ENCODE measurements at regions not wholly inside any gene's neighbourhood (a gene's known extent, or its start where the extent isn't known, plus 50 kb on each side); places are given as distances from the start of the nearest gene placed in this dataset.
"Not testable (repeated sequence)": the region's sequence is repeated elsewhere in the genome, so short reads cannot be mapped to it uniquely, and the experiment has no call there.

DNA sequence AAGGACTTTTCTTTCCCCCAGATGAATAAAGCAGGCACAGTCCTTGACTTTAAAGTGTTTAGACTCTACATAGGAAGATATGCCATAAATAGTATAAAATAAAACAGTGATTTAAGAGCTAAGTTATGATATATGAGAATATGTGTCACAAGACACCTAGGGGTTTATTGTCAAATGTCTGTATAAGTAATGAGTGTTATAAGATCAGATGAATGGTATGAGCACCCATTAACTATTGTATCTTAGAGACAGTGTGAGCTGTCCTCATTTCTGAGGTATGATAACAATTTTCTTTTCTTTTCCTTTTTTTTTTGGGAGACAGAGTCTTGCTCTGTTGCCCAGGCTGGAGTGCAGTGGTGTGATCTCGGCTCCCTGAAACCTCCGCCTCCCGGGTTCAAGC lies 365.3 kb downstream of the RND3 start:
- Histone ChIP-seq H3K9me3 (no peaks in the 10 kb centered on the region), H3K27ac (no peak overlapping the region)

DNA sequence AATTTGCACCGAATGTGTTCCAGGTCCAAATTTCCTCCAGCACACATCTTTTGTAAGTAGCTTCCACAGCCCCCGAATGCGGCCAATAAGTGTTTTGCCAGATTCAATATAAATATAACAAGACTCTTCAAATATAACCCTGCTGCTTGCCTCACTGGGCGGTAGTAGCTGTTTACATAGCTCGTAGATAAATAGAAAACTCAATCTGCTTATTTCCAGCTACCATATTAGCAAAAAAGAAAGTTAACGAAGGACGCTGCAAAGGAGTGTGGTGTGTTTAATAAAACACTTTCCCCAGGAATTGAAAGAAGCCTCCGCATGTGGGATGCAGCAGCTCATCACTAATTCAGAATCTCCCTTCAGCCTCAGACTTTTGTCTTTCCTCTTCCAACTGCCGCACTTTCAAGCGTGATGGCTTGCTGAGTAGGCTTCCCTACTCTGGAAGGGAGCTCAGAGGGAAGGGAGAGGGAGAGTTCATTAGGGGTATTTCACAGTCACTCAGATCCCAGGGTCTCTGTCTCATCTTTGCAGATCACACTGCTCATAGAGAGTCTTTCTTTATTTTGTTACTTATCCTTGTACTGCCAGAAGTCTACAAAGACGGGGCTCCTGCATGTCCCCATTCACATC lies 367.0 kb downstream of the RND3 start:
- DNase-seq (ENCODE audit: low spot score in 2 of 2) = no peak
- no peak overlapping the region for H3K4me3 ChIP-seq
- no peaks in the 10 kb centered on the region for H3K4me1 ChIP-seq
- intact Hi-C loops (cut with DNase I) = no loop called here
- no peaks in the 10 kb centered on the region for H3K27me3 ChIP-seq
- no peaks in the 10 kb centered on the region for H3K9me3 ChIP-seq
- TF ChIP-seq, protein P1, sequence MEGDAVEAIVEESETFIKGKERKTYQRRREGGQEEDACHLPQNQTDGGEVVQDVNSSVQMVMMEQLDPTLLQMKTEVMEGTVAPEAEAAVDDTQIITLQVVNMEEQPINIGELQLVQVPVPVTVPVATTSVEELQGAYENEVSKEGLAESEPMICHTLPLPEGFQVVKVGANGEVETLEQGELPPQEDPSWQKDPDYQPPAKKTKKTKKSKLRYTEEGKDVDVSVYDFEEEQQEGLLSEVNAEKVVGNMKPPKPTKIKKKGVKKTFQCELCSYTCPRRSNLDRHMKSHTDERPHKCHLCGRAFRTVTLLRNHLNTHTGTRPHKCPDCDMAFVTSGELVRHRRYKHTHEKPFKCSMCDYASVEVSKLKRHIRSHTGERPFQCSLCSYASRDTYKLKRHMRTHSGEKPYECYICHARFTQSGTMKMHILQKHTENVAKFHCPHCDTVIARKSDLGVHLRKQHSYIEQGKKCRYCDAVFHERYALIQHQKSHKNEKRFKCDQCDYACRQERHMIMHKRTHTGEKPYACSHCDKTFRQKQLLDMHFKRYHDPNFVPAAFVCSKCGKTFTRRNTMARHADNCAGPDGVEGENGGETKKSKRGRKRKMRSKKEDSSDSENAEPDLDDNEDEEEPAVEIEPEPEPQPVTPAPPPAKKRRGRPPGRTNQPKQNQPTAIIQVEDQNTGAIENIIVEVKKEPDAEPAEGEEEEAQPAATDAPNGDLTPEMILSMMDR (IDR thresholded peaks at IDR 0.05) = no peak
- no peak overlapping the region for H3K27ac ChIP-seq
- H3K36me3 ChIP-seq = no peaks in the 10 kb centered on the region

More for the DNA sequence above, 365.3 kb downstream of the RND3 start:
- Histone ChIP-seq H3K4me3 (no peak overlapping the region), H3K4me1 (no peaks in the 10 kb centered on the region), H3K27me3 (no peaks in the 10 kb centered on the region), H3K36me3 (no peaks in the 10 kb centered on the region)
- DNase-seq (ENCODE audit: low spot score in 2 of 2) = no peak
- intact Hi-C loops (cut with DNase I) = no loop called here
- TF ChIP-seq, protein P1 (IDR thresholded peaks at IDR 0.05) = no peak

DNA sequence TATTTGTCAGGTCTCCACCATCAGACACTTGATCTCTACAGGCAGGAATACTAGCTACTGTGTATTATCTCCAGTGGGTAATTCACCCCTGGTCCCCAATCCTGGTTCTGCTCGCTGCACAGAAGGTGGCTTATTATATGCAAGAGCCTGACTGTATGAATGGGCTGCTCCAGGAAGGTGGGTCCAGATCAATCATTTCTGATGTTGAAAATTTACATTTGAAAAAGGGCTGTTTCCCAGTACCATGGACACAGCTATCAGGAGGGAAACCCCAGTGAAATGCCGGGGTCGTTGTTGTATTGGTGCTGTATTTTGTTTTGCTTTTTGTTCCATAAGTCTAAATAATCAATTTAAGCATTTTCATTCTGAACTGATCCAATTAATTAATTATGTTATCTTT lies 367.6 kb downstream of the RND3 start:
- Histone ChIP-seq H3K27ac (no peak overlapping the region), H3K4me1 (no peaks in the 10 kb centered on the region), H3K4me3 (no peak overlapping the region), H3K36me3 (no peaks in the 10 kb centered on the region), H3K27me3 (no peaks in the 10 kb centered on the region), H3K9me3 (no peaks in the 10 kb centered on the region)
- intact Hi-C loops (cut with DNase I) = no loop called here
- TF ChIP-seq, protein P1 (IDR thresholded peaks at IDR 0.05) = no peak
- DNase-seq (ENCODE audit: low spot score in 2 of 2) = no peak

DNA sequence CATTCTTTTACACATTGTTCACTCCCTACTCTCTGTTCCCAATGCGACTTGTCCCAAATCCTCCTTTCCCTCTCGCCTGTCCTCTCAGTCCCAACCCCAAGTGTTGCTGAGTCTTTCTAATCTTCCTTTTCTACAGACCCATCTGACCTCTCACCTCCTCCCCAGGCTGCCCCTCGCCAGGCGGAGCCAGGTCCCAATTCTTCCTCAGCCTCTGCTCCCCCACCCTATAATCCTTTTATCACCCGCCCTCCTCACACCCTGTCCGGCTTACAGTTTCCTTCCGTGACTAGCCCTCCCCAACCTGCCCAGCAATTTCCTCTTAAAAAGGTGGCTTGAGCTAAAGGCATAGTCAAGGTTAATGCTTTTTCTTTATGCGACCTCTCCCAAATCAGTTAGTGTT lies 373.4 kb downstream of the RND3 start:
- H3K4me3 ChIP-seq; H3K4me1 ChIP-seq; DNase-seq (ENCODE audit: low spot score in 2 of 2); H3K27ac ChIP-seq; H3K9me3 ChIP-seq; intact Hi-C loops (cut with DNase I); H3K36me3 ChIP-seq; H3K27me3 ChIP-seq: not testable (repeated sequence)

DNA sequence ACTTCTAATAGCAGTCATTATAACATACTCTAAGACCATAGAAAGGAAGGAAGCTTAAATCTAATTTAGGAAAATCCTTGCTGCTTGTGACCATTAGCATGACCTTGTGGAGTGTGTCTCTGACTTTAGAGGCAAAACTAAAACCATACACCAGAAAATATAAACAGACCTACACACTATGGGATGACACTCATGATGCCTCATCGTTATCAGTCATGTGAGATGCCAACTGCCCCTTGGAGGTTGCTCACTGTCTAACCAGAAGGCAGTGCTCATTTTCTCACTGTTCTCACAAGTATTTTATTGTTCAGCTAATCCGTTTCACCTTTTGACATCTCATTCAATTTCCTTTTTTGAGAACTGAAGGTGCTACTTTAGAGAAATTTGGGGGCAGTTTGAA lies 376.9 kb downstream of the RND3 start:
- Histone ChIP-seq H3K36me3 (no peaks in the 10 kb centered on the region), H3K4me3 (no peak overlapping the region), H3K27ac (no peak overlapping the region), H3K4me1 (no peaks in the 10 kb centered on the region), H3K9me3 (no peaks in the 10 kb centered on the region), H3K27me3 (no peaks in the 10 kb centered on the region)
- DNase-seq (ENCODE audit: low spot score in 2 of 2) = no peak
- TF ChIP-seq, protein P1 (IDR thresholded peaks at IDR 0.05) = no peak
- intact Hi-C loops (cut with DNase I) = no loop called here

DNA sequence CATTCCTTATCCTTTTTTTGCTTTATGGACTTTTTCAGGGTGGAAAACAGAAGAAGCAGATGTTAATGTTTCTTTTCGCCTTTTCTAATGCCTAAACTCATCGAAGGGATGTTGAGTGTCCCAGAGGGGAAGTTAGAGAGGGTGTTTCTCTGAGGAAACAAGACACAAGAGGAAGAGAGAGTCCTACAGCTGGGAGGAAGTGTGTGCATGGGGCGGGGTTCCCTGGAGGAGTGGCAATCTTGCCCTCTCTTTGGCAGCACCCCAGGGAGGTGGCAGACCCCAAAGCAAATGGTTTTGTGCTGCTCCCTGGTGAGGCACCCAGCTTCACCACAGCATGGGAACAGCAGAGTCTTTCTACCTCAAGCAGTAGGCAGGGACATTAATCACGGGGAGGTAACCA lies 377.6 kb downstream of the RND3 start:
- Histone ChIP-seq H3K9me3 (no peaks in the 10 kb centered on the region), H3K4me3 (no peak overlapping the region), H3K4me1 (no peaks in the 10 kb centered on the region), H3K27ac (no peak overlapping the region), H3K27me3 (no peaks in the 10 kb centered on the region), H3K36me3 (no peaks in the 10 kb centered on the region)
- intact Hi-C loops (cut with DNase I) = no loop called here
- no peak for DNase-seq (ENCODE audit: low spot score in 2 of 2)
- TF ChIP-seq, protein P1 (IDR thresholded peaks at IDR 0.05) = no peak
